ENCODE measurements at regions not wholly inside any gene's neighbourhood (a gene's known extent, or its start where the extent isn't known, plus 50 kb on each side); places are given as distances from the start of the nearest gene placed in this dataset.

DNA sequence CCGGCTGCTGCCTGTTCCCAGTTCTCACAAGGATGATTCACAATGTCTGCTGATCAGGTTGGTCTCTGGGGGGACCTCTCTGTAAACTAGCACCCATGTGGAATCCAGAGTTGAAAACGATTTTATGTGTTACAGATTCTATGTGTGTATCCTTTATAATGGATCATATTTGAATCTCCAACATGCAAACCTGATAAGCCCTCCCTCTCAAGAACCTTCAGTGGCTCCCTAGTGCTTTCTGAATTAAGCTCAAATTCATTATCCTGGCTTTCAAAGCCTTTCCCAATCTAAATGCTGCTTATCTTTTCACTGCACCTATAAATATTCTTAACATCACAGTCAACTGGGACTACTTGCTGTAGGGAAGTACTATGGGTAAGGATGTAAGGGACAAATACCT lies 166.8 kb upstream of the USP24 start:
- Histone ChIP-seq H3K4me1 (no peaks in the 10 kb centered on the region), H3K36me3 (no peaks in the 10 kb centered on the region), H3K9me3 (no peaks in the 10 kb centered on the region), H3K27ac (no peak overlapping the region), H3K27me3 (no peaks in the 10 kb centered on the region), H3K4me3 (no peak overlapping the region)
- intact Hi-C loops (cut with DNase I), result no loop called here
- TF ChIP-seq CTCF (IDR thresholded peaks at IDR 0.05) (no peak), POLR2A (IDR thresholded peaks at IDR 0.05) (no peak)
- no peak for DNase-seq
- 52 to 57% methylated on average over 2 of the region's 2 CpGs for WGBS, 2 donors

DNA sequence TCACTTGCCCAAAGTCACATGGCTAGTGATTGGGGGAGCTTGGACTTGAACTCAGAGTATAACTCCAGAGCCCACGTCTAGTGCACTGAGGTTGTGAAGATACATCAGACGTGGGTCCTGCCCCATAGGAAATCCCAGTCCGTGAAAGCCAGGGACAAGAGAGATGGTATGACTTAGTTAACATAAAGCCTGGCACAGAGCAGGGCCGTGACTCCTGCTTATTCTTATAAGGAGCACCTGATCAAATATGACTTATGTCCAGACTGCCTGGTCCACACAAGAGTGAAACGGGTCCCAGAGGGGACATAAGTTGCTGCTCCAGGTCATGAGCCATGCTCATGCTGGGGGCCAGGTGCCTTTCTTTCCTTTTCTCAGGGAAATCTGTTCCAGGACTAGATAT lies 166.3 kb upstream of the USP24 start:
- TF ChIP-seq POLR2A (IDR thresholded peaks at IDR 0.05), result no peak
- intact Hi-C loops (cut with DNase I), result no loop called here
- H3K27me3 ChIP-seq, result no peaks in the 10 kb centered on the region
- H3K9me3 ChIP-seq, result no peaks in the 10 kb centered on the region
- 75 to 80% methylated on average over 5 of the region's 5 CpGs for WGBS, 2 donors
- no peak overlapping the region for H3K27ac ChIP-seq
- DNase-seq, result no peak
- H3K36me3 ChIP-seq, result no peaks in the 10 kb centered on the region
- no peaks in the 10 kb centered on the region for H3K4me1 ChIP-seq
- H3K4me3 ChIP-seq, result no peak overlapping the region

GRCh38 chr1:55380355-55380970 lies 165.3 kb upstream of the USP24 start:
- Histone ChIP-seq H3K9me3 (no peaks in the 10 kb centered on the region), H3K4me3 (no peak overlapping the region), H3K27me3 (no peaks in the 10 kb centered on the region), H3K36me3 (no peaks in the 10 kb centered on the region), H3K4me1 (peaks cover 0 to 5% (median 0%) of the 10 kb centered on the region in 3 donors), H3K27ac (peak overlapping the region in 3 of 4 donors; percentile 21 to 64 (median 63))
- DNase-seq, result no peak
- intact Hi-C loops (cut with DNase I), result no loop called here
- WGBS, 2 donors, result 47 to 78% methylated on average over 4 of the region's 4 CpGs
- TF ChIP-seq POLR2A (IDR thresholded peaks at IDR 0.05), result no peak
- TF ChIP-seq CTCF (IDR thresholded peaks at IDR 0.05), result no peak

- TF ChIP-seq CTCF (IDR thresholded peaks at IDR 0.05), result peak in 5 of 6 experiments; percentile 32 to 61 (median 40)
- no peak for TF ChIP-seq POLR2A (IDR thresholded peaks at IDR 0.05)
- intact Hi-C loops (cut with DNase I), result loop anchor here (10.0 kb wide), 1 partner anchor 1206 kb away; no protein-coding TSS in a partner anchor
- WGBS, 2 donors, result 42 to 52% methylated on average over 10 of the region's 10 CpGs
- Histone ChIP-seq H3K4me3 (no peak overlapping the region), H3K9me3 (no peaks in the 10 kb centered on the region), H3K36me3 (no peaks in the 10 kb centered on the region), H3K27me3 (no peaks in the 10 kb centered on the region), H3K27ac (no peak overlapping the region), H3K4me1 (peaks cover 0 to 9% (median 0%) of the 10 kb centered on the region in 3 donors)
- DNase-seq, result no peak
Measured at GRCh38 chr1:55378582-55378981, 163.4 kb upstream of the USP24 start.

DNA sequence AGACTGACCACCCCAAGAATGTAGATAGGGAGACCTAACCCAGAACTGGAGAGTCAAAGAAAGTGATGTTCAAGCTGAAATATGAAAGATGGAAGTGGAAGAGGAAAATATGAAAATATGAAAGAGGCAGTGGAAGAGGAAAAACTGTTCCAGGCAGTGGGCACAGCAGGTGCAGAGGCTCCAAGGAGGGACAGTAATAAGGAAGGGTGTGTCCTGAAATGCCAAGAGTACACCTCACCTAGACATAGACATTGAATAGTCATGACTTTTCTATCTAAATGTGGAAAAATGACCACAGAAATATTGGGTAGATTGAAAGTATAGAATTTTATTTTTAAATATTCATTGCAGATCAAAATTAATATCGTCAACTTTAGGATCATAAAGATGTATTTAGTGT lies 161.7 kb upstream of the USP24 start:
- H3K9me3 ChIP-seq, result no peaks in the 10 kb centered on the region
- TF ChIP-seq CTCF (IDR thresholded peaks at IDR 0.05) (no peak), POLR2A (IDR thresholded peaks at IDR 0.05) (no peak)
- DNase-seq, result no peak
- H3K36me3 ChIP-seq, result no peaks in the 10 kb centered on the region
- intact Hi-C loops (cut with DNase I), result loop anchor here (10.0 kb wide), 1 partner anchor 1208 kb away; no protein-coding TSS in a partner anchor
- WGBS, 2 donors, result 92 to 100% methylated on average over 1 of the region's 1 CpG
- H3K4me3 ChIP-seq, result no peak overlapping the region
- no peak overlapping the region for H3K27ac ChIP-seq
- H3K27me3 ChIP-seq, result no peaks in the 10 kb centered on the region
- H3K4me1 ChIP-seq, result peaks cover 0 to 9% (median 0%) of the 10 kb centered on the region in 3 donors
